ENCODE measurements at regions not wholly inside any gene's neighbourhood (a gene's known extent, or its start where the extent isn't known, plus 50 kb on each side); places are given as distances from the start of the nearest gene placed in this dataset.

GRCh38 chr2:204451766-204452165, 93.5 kb upstream of the PARD3B start:
- no peak overlapping the region for H3K4me2 ChIP-seq (ENCODE audit: low read depth, low read length, poor library complexity, severe bottlenecking)
- H3K27ac ChIP-seq (ENCODE audit: low read length), result no peak overlapping the region
- H3K9me2 ChIP-seq (replicated peaks; ENCODE audit: insufficient read depth, low read length), result no peaks in the 10 kb centered on the region; the same call in 1 of the 2 replicates
- no peak overlapping the region for H3K9ac ChIP-seq (ENCODE audit: low read length)
- DNase-seq, result no peak
- no peaks in the 10 kb centered on the region for H3K27me3 ChIP-seq (ENCODE audit: low read length)
- no peaks in the 10 kb centered on the region for H3K9me3 ChIP-seq (ENCODE audit: low read length)
- no peaks in the 10 kb centered on the region for H3K36me3 ChIP-seq (ENCODE audit: insufficient read depth, low read length)
- no peak overlapping the region for H2AFZ ChIP-seq (ENCODE audit: low read length)
- H3K4me3 ChIP-seq (ENCODE audit: low read length), result no peak overlapping the region
- no peaks in the 10 kb centered on the region for H3K4me1 ChIP-seq (ENCODE audit: low read length)
- no peaks in the 10 kb centered on the region for H4K20me1 ChIP-seq (ENCODE audit: insufficient read depth, low read depth, low read length)
- no peaks in the 10 kb centered on the region for H3K79me2 ChIP-seq (ENCODE audit: low read length)

- no peak overlapping the region for H3K4me2 ChIP-seq (ENCODE audit: low read depth, low read length, poor library complexity, severe bottlenecking)
Measured at GRCh38 chr2:204452464-204453023, 92.7 kb upstream of the PARD3B start.

GRCh38 chr2:204453730-204454167, 91.5 kb upstream of the PARD3B start:
- Histone ChIP-seq H3K9me3 (ENCODE audit: low read length) (no peaks in the 10 kb centered on the region), H3K36me3 (ENCODE audit: insufficient read depth, low read length) (no peaks in the 10 kb centered on the region), H3K79me2 (ENCODE audit: low read length) (no peaks in the 10 kb centered on the region), H3K4me3 (ENCODE audit: low read length) (no peak overlapping the region), H3K4me1 (ENCODE audit: low read length) (no peaks in the 10 kb centered on the region), H2AFZ (ENCODE audit: low read length) (no peak overlapping the region), H3K27ac (ENCODE audit: low read length) (no peak overlapping the region), H3K9ac (ENCODE audit: low read length) (no peak overlapping the region), H4K20me1 (ENCODE audit: insufficient read depth, low read depth, low read length) (no peaks in the 10 kb centered on the region), H3K9me2 (replicated peaks; ENCODE audit: insufficient read depth, low read length) (no peaks in the 10 kb centered on the region), H3K4me2 (ENCODE audit: low read depth, low read length, poor library complexity, severe bottlenecking) (no peak overlapping the region), H3K27me3 (ENCODE audit: low read length) (no peaks in the 10 kb centered on the region)
- no peak for DNase-seq

More at GRCh38 chr2:204452464-204453023, 92.7 kb upstream of the PARD3B start:
- Histone ChIP-seq H3K36me3 (ENCODE audit: insufficient read depth, low read length) (no peaks in the 10 kb centered on the region), H3K9me3 (ENCODE audit: low read length) (no peaks in the 10 kb centered on the region), H3K4me1 (ENCODE audit: low read length) (no peaks in the 10 kb centered on the region), H3K9me2 (replicated peaks; ENCODE audit: insufficient read depth, low read length) (no peaks in the 10 kb centered on the region; the same call in 1 of the 2 replicates), H4K20me1 (ENCODE audit: insufficient read depth, low read depth, low read length) (no peaks in the 10 kb centered on the region), H3K4me3 (ENCODE audit: low read length) (no peak overlapping the region), H3K9ac (ENCODE audit: low read length) (no peak overlapping the region), H3K79me2 (ENCODE audit: low read length) (no peaks in the 10 kb centered on the region), H3K27ac (ENCODE audit: low read length) (no peak overlapping the region), H2AFZ (ENCODE audit: low read length) (no peak overlapping the region), H3K27me3 (ENCODE audit: low read length) (no peaks in the 10 kb centered on the region)
- DNase-seq, result no peak

- H3K9ac ChIP-seq (ENCODE audit: low read length), result no peak overlapping the region
- no peaks in the 10 kb centered on the region for H3K4me1 ChIP-seq (ENCODE audit: low read length)
- no peaks in the 10 kb centered on the region for H3K27me3 ChIP-seq (ENCODE audit: low read length)
- DNase-seq, result no peak
- no peaks in the 10 kb centered on the region for H3K9me3 ChIP-seq (ENCODE audit: low read length)
- H2AFZ ChIP-seq (ENCODE audit: low read length), result no peak overlapping the region
- no peak overlapping the region for H3K4me3 ChIP-seq (ENCODE audit: low read length)
- H3K36me3 ChIP-seq (ENCODE audit: insufficient read depth, low read length), result no peaks in the 10 kb centered on the region
- no peaks in the 10 kb centered on the region for H3K9me2 ChIP-seq (replicated peaks; ENCODE audit: insufficient read depth, low read length)
- no peak overlapping the region for H3K4me2 ChIP-seq (ENCODE audit: low read depth, low read length, poor library complexity, severe bottlenecking)
- H3K79me2 ChIP-seq (ENCODE audit: low read length), result no peaks in the 10 kb centered on the region
- H4K20me1 ChIP-seq (ENCODE audit: insufficient read depth, low read depth, low read length), result no peaks in the 10 kb centered on the region
- H3K27ac ChIP-seq (ENCODE audit: low read length), result no peak overlapping the region
Measured at GRCh38 chr2:204454672-204455380, 90.4 kb upstream of the PARD3B start.

DNA sequence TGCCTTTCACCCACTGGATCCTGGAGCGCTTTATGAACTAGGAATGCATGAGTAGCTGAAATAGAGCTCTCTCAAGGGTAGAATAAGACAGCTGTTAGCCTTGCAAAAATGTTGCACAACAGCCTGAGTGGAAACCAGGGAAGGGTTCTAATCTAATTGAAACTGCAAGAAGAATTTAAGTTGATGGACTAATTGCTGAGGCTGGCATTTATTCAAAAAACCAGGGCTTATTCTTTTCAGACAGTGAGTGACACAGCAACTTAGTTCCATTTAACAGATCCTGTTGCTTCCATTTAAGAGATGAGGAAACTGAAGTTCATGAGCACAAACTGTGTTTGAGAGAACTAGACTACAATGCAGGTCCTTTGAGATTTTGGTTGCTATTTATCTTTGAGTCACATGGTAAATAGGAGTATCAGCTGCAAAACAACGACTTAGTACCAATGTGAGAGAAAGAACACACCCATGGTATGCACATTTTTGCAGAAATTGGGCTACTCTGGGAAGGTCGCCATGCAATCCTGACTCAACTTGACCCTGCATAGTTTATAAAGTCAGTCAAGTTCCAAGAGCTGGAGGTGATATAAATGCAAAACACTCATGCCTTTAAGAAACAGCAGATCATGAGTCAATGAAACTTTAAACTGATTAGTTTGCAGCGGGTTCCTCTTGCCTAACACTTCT, 76.4 kb upstream of the PARD3B start:
- no peak for DNase-seq

GRCh38 chr2:204470178-204470620, 75.1 kb upstream of the PARD3B start:
- H3K27me3 ChIP-seq (ENCODE audit: low read length), result no peaks in the 10 kb centered on the region
- H3K9me2 ChIP-seq (replicated peaks; ENCODE audit: insufficient read depth, low read length), result no peaks in the 10 kb centered on the region
- no peak for DNase-seq
- H2AFZ ChIP-seq (ENCODE audit: low read length), result no peak overlapping the region
- H3K9ac ChIP-seq (ENCODE audit: low read length), result no peak overlapping the region
- no peaks in the 10 kb centered on the region for H3K79me2 ChIP-seq (ENCODE audit: low read length)
- no peaks in the 10 kb centered on the region for H3K36me3 ChIP-seq (ENCODE audit: insufficient read depth, low read length)
- no peaks in the 10 kb centered on the region for H3K9me3 ChIP-seq (ENCODE audit: low read length)
- no peak overlapping the region for H3K4me3 ChIP-seq (ENCODE audit: low read length)
- H3K4me1 ChIP-seq (ENCODE audit: low read length), result no peaks in the 10 kb centered on the region
- H3K4me2 ChIP-seq (ENCODE audit: low read depth, low read length, poor library complexity, severe bottlenecking), result no peak overlapping the region
- no peak overlapping the region for H3K27ac ChIP-seq (ENCODE audit: low read length)
- H4K20me1 ChIP-seq (ENCODE audit: insufficient read depth, low read depth, low read length), result no peaks in the 10 kb centered on the region

More for the DNA sequence above, 76.4 kb upstream of the PARD3B start:
- no peaks in the 10 kb centered on the region for H3K79me2 ChIP-seq (ENCODE audit: low read length)
- H4K20me1 ChIP-seq (ENCODE audit: insufficient read depth, low read depth, low read length), result no peaks in the 10 kb centered on the region
- H3K4me1 ChIP-seq (ENCODE audit: low read length), result no peaks in the 10 kb centered on the region
- H3K27me3 ChIP-seq (ENCODE audit: low read length), result no peaks in the 10 kb centered on the region
- no peak overlapping the region for H3K4me2 ChIP-seq (ENCODE audit: low read depth, low read length, poor library complexity, severe bottlenecking)
- no peak overlapping the region for H3K9ac ChIP-seq (ENCODE audit: low read length)
- H2AFZ ChIP-seq (ENCODE audit: low read length), result no peak overlapping the region
- no peak overlapping the region for H3K27ac ChIP-seq (ENCODE audit: low read length)
- H3K9me2 ChIP-seq (replicated peaks; ENCODE audit: insufficient read depth, low read length), result no peaks in the 10 kb centered on the region
- no peak overlapping the region for H3K4me3 ChIP-seq (ENCODE audit: low read length)
- H3K9me3 ChIP-seq (ENCODE audit: low read length), result no peaks in the 10 kb centered on the region
- no peaks in the 10 kb centered on the region for H3K36me3 ChIP-seq (ENCODE audit: insufficient read depth, low read length)

GRCh38 chr2:204470621-204471196, 74.6 kb upstream of the PARD3B start:
- Histone ChIP-seq H3K27me3 (ENCODE audit: low read length) (no peaks in the 10 kb centered on the region), H3K9me2 (replicated peaks; ENCODE audit: insufficient read depth, low read length) (no peaks in the 10 kb centered on the region), H3K36me3 (ENCODE audit: insufficient read depth, low read length) (no peaks in the 10 kb centered on the region), H4K20me1 (ENCODE audit: insufficient read depth, low read depth, low read length) (no peaks in the 10 kb centered on the region), H3K4me3 (ENCODE audit: low read length) (no peak overlapping the region), H2AFZ (ENCODE audit: low read length) (no peak overlapping the region), H3K4me1 (ENCODE audit: low read length) (no peaks in the 10 kb centered on the region), H3K4me2 (ENCODE audit: low read depth, low read length, poor library complexity, severe bottlenecking) (no peak overlapping the region), H3K79me2 (ENCODE audit: low read length) (no peaks in the 10 kb centered on the region), H3K27ac (ENCODE audit: low read length) (no peak overlapping the region), H3K9ac (ENCODE audit: low read length) (no peak overlapping the region), H3K9me3 (ENCODE audit: low read length) (no peaks in the 10 kb centered on the region)
- no peak for DNase-seq

DNA sequence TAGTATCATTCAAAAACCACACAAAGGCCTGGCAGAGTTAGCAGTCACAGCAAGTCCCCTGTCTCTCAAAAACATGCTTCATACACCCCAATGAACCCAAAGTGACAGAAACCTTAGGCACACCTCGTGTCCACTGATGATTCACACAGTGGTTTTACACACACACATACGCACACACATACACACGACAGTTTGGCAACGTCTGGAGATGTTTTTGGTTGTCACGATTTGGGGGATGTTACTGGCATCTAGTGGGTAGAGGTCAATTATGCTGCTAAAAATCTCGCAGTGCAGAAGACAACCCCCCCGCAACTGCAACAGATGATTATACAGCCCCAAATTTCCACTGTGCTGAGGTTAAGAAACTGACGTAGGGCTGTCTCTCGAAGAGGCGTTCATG, 72.9 kb upstream of the PARD3B start:
- Histone ChIP-seq H3K4me3 (ENCODE audit: low read length) (no peak overlapping the region), H3K9ac (ENCODE audit: low read length) (no peak overlapping the region), H2AFZ (ENCODE audit: low read length) (no peak overlapping the region), H3K9me3 (ENCODE audit: low read length) (no peaks in the 10 kb centered on the region), H3K79me2 (ENCODE audit: low read length) (no peaks in the 10 kb centered on the region), H3K4me1 (ENCODE audit: low read length) (no peaks in the 10 kb centered on the region), H3K9me2 (replicated peaks; ENCODE audit: insufficient read depth, low read length) (no peaks in the 10 kb centered on the region), H3K27me3 (ENCODE audit: low read length) (no peaks in the 10 kb centered on the region), H3K27ac (ENCODE audit: low read length) (no peak overlapping the region), H3K4me2 (ENCODE audit: low read depth, low read length, poor library complexity, severe bottlenecking) (no peak overlapping the region), H3K36me3 (ENCODE audit: insufficient read depth, low read length) (no peaks in the 10 kb centered on the region), H4K20me1 (ENCODE audit: insufficient read depth, low read depth, low read length) (no peaks in the 10 kb centered on the region)
- DNase-seq, result no peak
